ENCODE measurements at regions not wholly inside any gene's neighbourhood (a gene's known extent, or its start where the extent isn't known, plus 50 kb on each side); places are given as distances from the start of the nearest gene placed in this dataset.

GRCh38 chr14:85250414-85251189 is 279.3 kb upstream of the FLRT2 start:
- TF ChIP-seq POLR2AphosphoS5 (IDR thresholded peaks at IDR 0.05; ENCODE audit: low read depth, low read length) (peak; percentile 40; the same call in 1 of the 2 replicates), SIN3A (IDR thresholded peaks at IDR 0.05; ENCODE audit: borderline replicate concordance, insufficient read depth, low read length) (no peak), REST (IDR thresholded peaks at IDR 0.05; ENCODE audit: insufficient read depth in 1 of 2, low read depth in 2 of 2, low read length in 2 of 2) (peak in 1 of 2 experiments; percentile 33; a peak in 1 of 4 replicates), FOXP2 (optimal IDR thresholded peaks at IDR 0.05; ENCODE audit: borderline replicate concordance, extremely low read depth, extremely low read length, insufficient read depth) (peak; percentile 91), TAF1 (IDR thresholded peaks at IDR 0.05; ENCODE audit: borderline replicate concordance, insufficient read depth, low read length) (no peak)

GRCh38 chr14:85252011-85252410 is 277.9 kb upstream of the FLRT2 start:
- TF ChIP-seq FOXP2 (optimal IDR thresholded peaks at IDR 0.05; ENCODE audit: borderline replicate concordance, extremely low read depth, extremely low read length, insufficient read depth) (no peak), TAF1 (IDR thresholded peaks at IDR 0.05; ENCODE audit: borderline replicate concordance, insufficient read depth, low read length) (no peak), SIN3A (IDR thresholded peaks at IDR 0.05; ENCODE audit: borderline replicate concordance, insufficient read depth, low read length) (no peak), REST (IDR thresholded peaks at IDR 0.05; ENCODE audit: insufficient read depth in 1 of 2, low read depth in 2 of 2, low read length in 2 of 2) (no peak), POLR2AphosphoS5 (IDR thresholded peaks at IDR 0.05; ENCODE audit: low read depth, low read length) (no peak)

- no peak for TF ChIP-seq TAF1 (IDR thresholded peaks at IDR 0.05; ENCODE audit: borderline replicate concordance, insufficient read depth, low read length)
- TF ChIP-seq SIN3A (IDR thresholded peaks at IDR 0.05; ENCODE audit: borderline replicate concordance, insufficient read depth, low read length), result no peak
- no peak for TF ChIP-seq FOXP2 (optimal IDR thresholded peaks at IDR 0.05; ENCODE audit: borderline replicate concordance, extremely low read depth, extremely low read length, insufficient read depth)
- no peak for TF ChIP-seq REST (IDR thresholded peaks at IDR 0.05; ENCODE audit: insufficient read depth in 1 of 2, low read depth in 2 of 2, low read length in 2 of 2)
- no peak for TF ChIP-seq POLR2AphosphoS5 (IDR thresholded peaks at IDR 0.05; ENCODE audit: low read depth, low read length)
Measured at GRCh38 chr14:85254711-85255110, 275.2 kb upstream of the FLRT2 start.

GRCh38 chr14:85257287-85257686 is 272.7 kb upstream of the FLRT2 start:
- TF ChIP-seq POLR2AphosphoS5 (IDR thresholded peaks at IDR 0.05; ENCODE audit: low read depth, low read length), result no peak
- no peak for TF ChIP-seq SIN3A (IDR thresholded peaks at IDR 0.05; ENCODE audit: borderline replicate concordance, insufficient read depth, low read length)
- no peak for TF ChIP-seq TAF1 (IDR thresholded peaks at IDR 0.05; ENCODE audit: borderline replicate concordance, insufficient read depth, low read length)
- no peak for TF ChIP-seq REST (IDR thresholded peaks at IDR 0.05; ENCODE audit: insufficient read depth in 1 of 2, low read depth in 2 of 2, low read length in 2 of 2)
- TF ChIP-seq FOXP2 (optimal IDR thresholded peaks at IDR 0.05; ENCODE audit: borderline replicate concordance, extremely low read depth, extremely low read length, insufficient read depth), result no peak
